DOHH2 (cell line): ENCODE measurements at regions not wholly inside any gene's neighbourhood (a gene's known extent, or its start where the extent isn't known, plus 50 kb on each side); places are given as distances from the start of the nearest gene placed in this dataset.

Experiments
- H3F3A ChIP-seq: fragments of 200-600 bp; sonication (generic), shearing (Covaris generic); 2 replicates; pipeline ENCODE4 v1.6.0; 2016; ENCODE audit warnings: antibody characterized with exemption, mild to moderate bottlenecking; ENCODE audit not compliant: control insufficient read depth, insufficient read depth
- H3K27ac ChIP-seq: fragments of 200-600 bp; sonication (generic); 2 replicates; pipeline ENCODE4 v1.5.1; 2014; ENCODE audit warnings: low read depth, mild to moderate bottlenecking, low read length, moderate library complexity
- H3K27me3 ChIP-seq: fragments of 200-600 bp; sonication (generic); 2 replicates; pipeline ENCODE4 v1.6.1; 2014; ENCODE audit warnings: mild to moderate bottlenecking, low read length, mixed read lengths; ENCODE audit not compliant: control insufficient read depth
- H3K36me3 ChIP-seq: fragments of 200-600 bp; sonication (generic); 2 replicates; pipeline ENCODE4 v1.6.1; 2014; ENCODE audit warnings: mild to moderate bottlenecking, low read length, moderate library complexity, mixed read lengths; ENCODE audit not compliant: control insufficient read depth
- H3K4me1 ChIP-seq: fragments of 200-600 bp; sonication (generic); 2 replicates; pipeline ENCODE4 v1.6.1; 2014; ENCODE audit warnings: mild to moderate bottlenecking, low read length, mixed read lengths; ENCODE audit not compliant: control insufficient read depth
- H3K4me2 ChIP-seq: fragments of 200-600 bp; sonication (generic); 2 replicates; pipeline ENCODE4 v1.6.0; 2014; ENCODE audit warnings: mild to moderate bottlenecking, low read length, moderate library complexity
- H3K4me3 ChIP-seq: fragments of 200-600 bp; sonication (generic); 2 replicates; pipeline ENCODE4 v1.5.1; 2014; ENCODE audit warnings: mild to moderate bottlenecking, low read length, mixed read lengths
- H3K79me2 ChIP-seq: fragments of 200-600 bp; sonication (generic); 2 replicates; pipeline ENCODE4 v1.6.1; 2014; ENCODE audit warnings: mild to moderate bottlenecking, low read length, mixed read lengths; ENCODE audit not compliant: control insufficient read depth
- H3K9me2 ChIP-seq: fragments of 200-600 bp; sonication (generic); replicated peaks from 2 replicates; pipeline ENCODE4 v1.6.1; 2014; ENCODE audit warnings: mild to moderate bottlenecking, low read length, mixed read lengths; ENCODE audit not compliant: control insufficient read depth
- H3K9me3 ChIP-seq: fragments of 200-600 bp; sonication (generic); 2 replicates; pipeline ENCODE4 v1.6.1; 2014; ENCODE audit warnings: antibody characterized with exemption, low read length, mixed read lengths; ENCODE audit not compliant: control insufficient read depth, insufficient read depth
- H4K20me1 ChIP-seq: fragments of 200-600 bp; sonication (generic); 2 replicates; pipeline ENCODE4 v1.6.0; 2014; ENCODE audit warnings: low read depth, mild to moderate bottlenecking, antibody characterized with exemption, low read length, moderate library complexity; ENCODE audit not compliant: control insufficient read depth, insufficient read depth
- CTCF ChIP-seq: fragments of 200-600 bp; sonication (generic); IDR thresholded peaks from one replicate; pipeline ENCODE4 v1.5.1; 2014; ENCODE audit warnings: antibody characterized with exemption, mild to moderate bottlenecking, low read depth, low read length; ENCODE audit not compliant: poor library complexity, severe bottlenecking
- EZH2phosphoT487 ChIP-seq: fragments of 200-600 bp; sonication (generic); IDR thresholded peaks from 2 replicates; pipeline ENCODE4 v1.6.1; 2017; ENCODE audit warnings: borderline replicate concordance, mild to moderate bottlenecking, antibody characterized with exemption, low read length, moderate library complexity, mixed read lengths

GRCh38 chr2:224185023-224185601, 146.0 kb upstream of the SERPINE2 start:
- no peaks in the 10 kb centered on the region for H3K9me2 ChIP-seq
- no peaks in the 10 kb centered on the region for H3K36me3 ChIP-seq
- no peaks in the 10 kb centered on the region for H3K27me3 ChIP-seq
- no peaks in the 10 kb centered on the region for H3F3A ChIP-seq
- H3K27ac ChIP-seq = no peak overlapping the region
- no peak overlapping the region for H3K4me2 ChIP-seq
- no peak overlapping the region for H3K4me3 ChIP-seq
- H3K79me2 ChIP-seq = no peaks in the 10 kb centered on the region
- TF ChIP-seq CTCF (no peak), EZH2phosphoT487 (no peak)
- no peaks in the 10 kb centered on the region for H3K4me1 ChIP-seq
- no peaks in the 10 kb centered on the region for H4K20me1 ChIP-seq
- H3K9me3 ChIP-seq = no peaks in the 10 kb centered on the region

GRCh38 chr2:224183086-224183485, 144.0 kb upstream of the SERPINE2 start:
- Histone ChIP-seq H3K9me3 (no peaks in the 10 kb centered on the region), H3K36me3 (no peaks in the 10 kb centered on the region), H4K20me1 (no peaks in the 10 kb centered on the region), H3F3A (no peaks in the 10 kb centered on the region), H3K4me2 (no peak overlapping the region), H3K27ac (no peak overlapping the region), H3K79me2 (no peaks in the 10 kb centered on the region), H3K27me3 (no peaks in the 10 kb centered on the region), H3K9me2 (no peaks in the 10 kb centered on the region), H3K4me1 (no peaks in the 10 kb centered on the region), H3K4me3 (no peak overlapping the region)
- TF ChIP-seq CTCF = no peak
- no peak for TF ChIP-seq EZH2phosphoT487

DNA sequence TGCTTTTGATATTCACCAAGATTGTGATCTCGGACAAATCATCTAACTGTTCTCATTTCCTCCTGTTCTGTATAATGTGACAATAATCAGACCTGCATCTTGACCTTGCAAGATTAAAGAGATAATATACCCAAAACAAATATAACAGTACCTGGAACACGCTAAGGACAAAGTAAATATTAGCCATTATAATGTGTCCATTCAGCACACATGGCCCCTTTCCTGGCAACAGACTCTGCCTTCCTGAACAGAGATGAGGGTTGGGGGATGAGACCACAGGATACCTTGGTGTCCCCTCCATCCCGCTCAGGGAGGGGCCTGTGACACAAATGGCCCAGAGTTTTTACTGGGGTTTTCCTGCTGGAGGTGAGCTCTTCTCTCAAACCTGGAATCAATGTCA, 143.4 kb upstream of the SERPINE2 start:
- Histone ChIP-seq H3K4me1 (no peaks in the 10 kb centered on the region), H3K9me2 (no peaks in the 10 kb centered on the region), H3K9me3 (no peaks in the 10 kb centered on the region), H3K79me2 (no peaks in the 10 kb centered on the region), H3K36me3 (no peaks in the 10 kb centered on the region), H3K27ac (no peak overlapping the region), H3K27me3 (no peaks in the 10 kb centered on the region), H4K20me1 (no peaks in the 10 kb centered on the region), H3K4me3 (no peak overlapping the region), H3F3A (no peaks in the 10 kb centered on the region), H3K4me2 (no peak overlapping the region)
- TF ChIP-seq CTCF = no peak
- TF ChIP-seq EZH2phosphoT487 = no peak
